CMK (cell line): ENCODE measurements at regions not wholly inside any gene's neighbourhood (a gene's known extent, or its start where the extent isn't known, plus 50 kb on each side); places are given as distances from the start of the nearest gene placed in this dataset.
A peak's percentile ranks its signal among the peaks of the same experiment; 100 is the strongest.
"Not testable (repeated sequence)": the region's sequence is repeated elsewhere in the genome, so short reads cannot be mapped to it uniquely, and the experiment has no call there.

Experiments used
- DNase-seq: peaks from one replicate; pipeline ENCODE4 v3.0.0-alpha.2; 2010; ENCODE audit warnings: low read depth

DNA sequence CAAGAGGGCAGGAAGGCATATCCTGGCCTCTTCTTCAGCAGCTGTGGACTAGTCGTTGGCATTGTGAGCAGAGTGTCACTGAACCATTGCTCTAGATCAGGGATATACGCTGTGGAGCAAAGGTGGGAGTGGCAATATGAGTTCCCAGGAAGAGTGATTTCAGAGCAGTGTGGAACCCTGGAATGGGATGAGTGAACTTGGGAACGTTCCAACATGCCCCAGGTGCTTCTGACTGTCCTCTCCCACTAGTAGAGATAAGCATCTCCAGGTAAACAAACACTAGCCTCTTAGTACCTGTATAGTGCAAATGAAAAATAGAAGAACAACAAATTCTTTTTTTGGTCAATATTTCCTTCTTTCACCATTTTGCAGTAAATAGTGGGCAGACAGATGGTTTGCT, 123.6 kb upstream of the VEPH1 start:
- DNase-seq = no peak

DNA sequence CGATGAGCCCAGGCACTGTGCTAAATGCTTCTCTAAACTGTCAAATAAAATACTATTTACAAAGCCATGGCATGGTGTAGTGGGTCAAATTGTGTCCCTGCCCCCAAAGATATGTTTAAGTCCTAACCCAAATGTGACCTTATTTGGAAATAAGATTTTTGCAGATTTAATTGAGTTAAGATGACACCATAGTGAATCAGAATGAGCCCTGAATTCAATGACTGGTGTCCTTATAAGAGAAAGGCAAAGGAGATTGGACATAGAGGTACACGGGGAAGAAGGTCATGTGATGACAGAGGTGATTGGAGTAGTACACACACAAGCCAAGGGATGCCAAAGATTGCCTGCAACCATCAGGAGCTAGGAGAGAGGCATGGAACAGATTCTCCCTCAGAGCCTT, 121.6 kb upstream of the VEPH1 start:
- no peak for DNase-seq

DNA sequence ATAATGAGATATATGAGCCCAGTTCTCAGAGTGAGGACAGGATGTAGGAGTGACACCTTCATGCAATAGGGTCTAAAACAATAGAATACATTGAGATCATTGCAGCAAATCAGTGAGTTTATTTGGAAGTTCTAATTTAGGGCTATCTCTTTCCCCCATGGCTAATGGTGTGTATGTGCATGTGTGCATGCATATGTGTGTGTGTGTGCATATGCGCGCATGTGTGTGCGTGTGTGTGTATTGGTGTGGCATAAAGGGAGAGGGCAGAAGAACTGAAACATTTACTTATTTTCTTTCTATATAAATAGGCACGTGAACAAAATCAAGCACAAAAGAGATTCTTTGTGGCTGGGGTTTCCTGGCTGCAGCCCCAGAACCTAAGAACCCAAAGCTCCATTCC, 115.7 kb upstream of the VEPH1 start:
- DNase-seq = no peak

GRCh38 chr3:157618075-157618760, 115.0 kb upstream of the VEPH1 start:
- DNase-seq = peak; percentile 12

DNA sequence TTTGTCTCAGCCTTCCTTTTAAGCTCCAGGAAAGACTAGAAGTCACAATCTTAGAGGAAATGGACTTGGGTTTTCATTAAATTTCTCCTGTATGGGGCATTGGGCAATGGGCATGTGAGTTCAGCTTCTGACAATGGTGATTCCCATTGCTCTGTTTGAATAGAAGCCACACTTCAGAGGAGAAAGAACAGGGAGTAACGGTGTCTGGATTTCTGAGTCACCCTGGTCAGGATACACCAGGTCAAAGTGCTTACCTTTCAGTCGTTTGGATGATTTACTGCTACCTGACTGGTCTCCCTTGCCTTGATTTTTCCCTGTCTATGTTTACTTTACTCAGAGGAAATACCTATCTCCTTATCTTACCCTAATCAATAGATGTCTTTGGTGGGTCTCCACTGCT, 111.7 kb upstream of the VEPH1 start:
- DNase-seq = no peak

- DNase-seq = no peak
Observed at GRCh38 chr3:157611536-157612076, 108.4 kb upstream of the VEPH1 start.

GRCh38 chr3:157610876-157611535, 107.8 kb upstream of the VEPH1 start:
- no peak for DNase-seq

DNA sequence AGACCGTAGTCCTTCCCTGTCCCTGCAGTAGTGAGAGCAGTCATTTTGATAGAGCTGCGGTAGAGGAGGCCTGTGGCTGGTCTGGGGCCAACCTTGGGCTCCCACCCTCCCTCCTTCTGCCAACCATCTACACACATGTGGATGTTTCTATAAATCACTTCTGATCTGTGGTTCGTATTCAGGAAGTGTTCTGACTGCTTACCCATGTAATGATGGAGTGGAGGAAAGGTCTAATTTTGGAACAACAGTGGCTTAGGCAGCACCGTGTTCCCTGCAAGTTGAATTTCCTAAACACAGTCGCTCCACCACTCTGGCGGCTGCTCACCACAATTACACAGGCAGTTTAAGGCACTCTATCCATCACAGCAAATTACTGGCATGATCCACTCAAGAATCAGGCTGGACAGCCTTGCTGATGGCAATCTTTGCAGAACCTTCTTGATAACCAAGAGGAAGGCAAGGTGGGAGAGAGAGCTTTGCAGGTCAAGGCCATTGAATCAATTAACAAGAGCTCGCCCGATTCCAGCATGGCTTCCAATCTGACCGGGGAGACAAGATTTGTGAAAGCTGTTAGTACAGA, 104.7 kb upstream of the VEPH1 start:
- DNase-seq = no peak

- DNase-seq = no peak
Observed at GRCh38 chr3:157606852-157607197, 103.6 kb upstream of the VEPH1 start.

- peak; percentile 7 for DNase-seq
Observed at GRCh38 chr3:157606011-157606851, 103.0 kb upstream of the VEPH1 start.

- no peak for DNase-seq
Observed at GRCh38 chr3:157605356-157605755, 102.1 kb upstream of the VEPH1 start.

GRCh38 chr3:157602424-157602823, 99.2 kb upstream of the VEPH1 start:
- no peak for DNase-seq

DNA sequence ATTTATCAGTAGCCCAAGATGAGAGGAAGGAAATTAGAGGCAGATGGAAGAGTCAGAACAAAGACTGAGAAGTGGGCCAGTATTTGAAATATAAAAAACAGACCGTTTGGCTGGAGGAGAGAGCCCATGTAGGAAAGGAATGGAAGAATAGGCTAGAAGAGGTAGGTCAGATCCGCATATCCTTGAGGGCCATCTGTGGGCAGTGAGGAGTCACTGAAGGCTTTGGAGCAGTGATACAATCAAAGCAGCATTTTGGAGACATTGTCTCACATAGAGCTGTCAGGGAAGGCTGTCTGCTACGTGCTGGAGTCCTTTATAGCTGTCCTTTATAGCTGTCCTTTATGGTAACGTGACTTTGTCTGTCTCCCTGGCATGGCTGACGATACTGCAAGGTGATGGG, 92.0 kb upstream of the VEPH1 start:
- DNase-seq = no peak

DNA sequence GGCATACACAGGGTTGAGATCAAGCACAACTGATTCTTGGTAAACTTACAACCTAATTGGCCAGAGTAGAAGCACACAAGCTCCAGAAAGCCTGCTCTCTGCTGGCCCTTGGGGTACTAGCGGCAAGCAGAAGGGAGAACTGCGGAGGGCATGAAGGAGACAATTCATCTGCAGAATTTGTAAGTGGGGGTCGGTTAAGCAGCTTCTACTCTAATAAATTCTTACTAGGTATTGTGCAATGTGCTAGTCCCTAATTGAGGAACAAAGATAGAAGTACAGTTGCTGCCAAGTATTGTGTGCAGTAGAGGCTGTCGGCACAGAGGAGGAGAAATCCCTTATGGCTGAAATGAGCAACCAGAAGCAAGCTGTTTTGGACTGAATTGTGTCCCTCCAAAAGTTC, 91.2 kb upstream of the VEPH1 start:
- DNase-seq = no peak

DNA sequence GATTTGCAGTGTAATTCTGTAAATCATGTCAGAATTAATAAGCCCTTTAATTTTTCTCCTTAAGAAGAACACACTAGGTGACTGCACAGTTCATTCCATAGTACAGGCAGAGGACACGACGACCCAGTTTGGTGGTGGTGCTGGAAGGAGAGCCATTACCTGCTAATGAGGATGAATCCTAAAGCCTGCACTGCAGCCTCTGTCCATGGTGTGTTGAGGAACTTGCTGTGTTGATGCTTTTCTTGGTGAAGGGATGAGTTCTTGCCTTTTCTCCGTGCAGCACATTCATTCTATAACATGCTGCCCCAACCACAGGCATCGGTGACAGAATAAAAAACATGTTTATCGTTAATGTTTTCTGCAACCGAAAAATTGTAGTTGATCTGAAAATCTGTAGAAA, 89.6 kb upstream of the VEPH1 start:
- DNase-seq = no peak

DNA sequence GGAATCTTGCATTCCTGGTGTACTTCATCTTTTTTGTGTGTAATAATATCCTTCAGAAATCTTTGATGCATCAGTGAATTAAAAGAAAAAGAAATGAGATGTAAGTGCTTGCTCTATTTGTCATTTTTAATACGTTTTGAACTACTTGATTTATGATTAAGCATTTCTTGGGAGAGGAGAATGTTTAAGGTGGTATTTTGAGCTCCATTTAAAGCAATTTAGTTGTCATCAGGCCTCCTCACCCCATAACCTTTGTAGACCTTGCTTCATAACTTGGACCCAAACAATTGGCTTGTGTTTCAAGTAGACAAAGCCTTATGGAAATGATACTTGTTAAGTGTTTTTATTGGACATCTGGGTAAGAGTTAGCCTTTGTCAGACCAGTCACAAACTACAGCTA, 87.1 kb upstream of the VEPH1 start:
- no peak for DNase-seq

- DNase-seq = no peak
Observed at GRCh38 chr3:157589211-157589610, 86.0 kb upstream of the VEPH1 start.

DNA sequence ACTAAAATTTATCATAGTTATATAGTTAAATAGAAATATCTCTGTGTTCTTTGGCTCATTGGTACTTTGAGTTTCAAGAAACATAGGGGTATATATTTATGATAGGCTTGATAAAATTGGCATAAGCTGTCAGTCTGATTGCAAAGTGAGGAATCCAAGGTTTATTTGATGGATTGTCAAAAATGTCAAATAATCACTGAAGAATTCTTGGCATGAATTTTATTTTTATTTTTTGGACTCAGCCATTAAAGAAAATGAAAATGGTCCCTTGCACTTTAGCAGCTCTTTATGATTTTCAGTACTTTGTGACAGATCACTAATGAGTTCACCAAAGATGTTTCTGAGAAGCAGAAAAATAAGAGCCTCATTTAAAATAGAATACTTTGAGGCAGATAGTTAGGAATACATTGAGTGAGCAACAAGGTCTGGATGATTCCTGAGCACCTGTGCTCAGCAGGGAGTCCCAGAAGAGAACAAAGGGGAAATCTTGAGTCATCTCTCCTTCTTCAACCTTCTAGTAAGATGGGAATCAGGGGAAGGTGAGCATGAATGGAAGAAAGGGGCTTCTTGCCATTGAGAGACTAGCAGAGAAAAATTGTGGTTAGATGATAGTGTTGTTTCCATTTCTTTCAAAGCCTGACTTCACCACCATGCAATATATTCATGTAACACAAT, 85.3 kb upstream of the VEPH1 start:
- no peak for DNase-seq

DNA sequence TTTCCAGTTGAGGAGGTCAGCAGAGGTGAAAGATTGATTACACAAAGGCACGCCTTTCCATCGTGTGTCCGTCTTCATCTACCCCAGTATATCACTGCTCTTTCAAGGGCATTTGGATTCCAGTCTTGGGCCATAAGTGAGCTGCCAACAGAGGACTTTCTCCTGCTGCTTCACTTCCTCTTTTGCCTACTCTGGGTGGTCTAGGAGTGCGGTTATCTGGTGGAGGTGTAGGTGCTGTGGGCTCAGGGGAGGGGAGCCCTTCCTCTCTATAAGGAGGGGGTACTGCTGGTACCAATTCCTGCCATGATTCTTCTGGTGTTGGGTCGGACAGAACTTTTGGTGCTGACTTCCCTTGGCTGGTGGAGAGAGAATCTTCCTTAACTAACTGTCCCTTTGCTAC, 83.1 kb upstream of the VEPH1 start:
- DNase-seq = no peak

DNA sequence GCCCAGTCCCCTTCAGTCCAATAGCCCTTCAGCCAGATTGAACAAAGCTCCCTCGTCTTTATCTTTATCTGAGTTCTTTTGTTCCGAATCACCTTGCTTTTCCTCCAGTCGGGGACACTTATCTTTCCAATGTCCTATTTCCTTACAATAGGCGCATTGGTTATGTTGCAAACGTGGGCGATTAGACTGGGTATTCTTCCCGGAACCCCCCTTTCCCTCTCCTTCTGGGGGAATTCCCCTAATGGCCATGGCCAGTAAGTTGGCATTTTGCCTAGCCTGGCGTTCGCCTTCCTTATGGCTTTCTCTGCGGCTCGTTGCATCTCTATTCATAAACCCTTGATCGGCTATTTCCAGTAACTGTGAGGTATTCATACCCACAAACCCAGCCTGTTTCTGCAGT, 82.2 kb upstream of the VEPH1 start:
- DNase-seq = no peak

DNA sequence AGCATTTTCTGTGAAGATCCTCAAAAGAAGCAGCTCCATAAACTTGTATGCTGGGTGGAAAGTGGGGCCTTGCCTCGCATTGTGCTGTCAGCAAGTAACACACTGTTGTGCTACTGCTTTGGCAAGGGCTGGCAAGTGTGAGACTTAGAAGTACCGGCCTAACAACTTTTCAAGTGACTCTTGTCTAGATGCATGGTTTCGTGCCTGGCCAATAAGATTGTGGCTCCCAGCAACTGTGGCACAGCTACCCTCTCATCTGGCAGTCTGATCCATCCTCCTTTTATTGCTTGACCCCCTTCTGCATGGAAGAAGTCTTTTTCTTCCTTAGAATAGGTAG, 79.4 kb upstream of the VEPH1 start:
- no peak for DNase-seq

DNA sequence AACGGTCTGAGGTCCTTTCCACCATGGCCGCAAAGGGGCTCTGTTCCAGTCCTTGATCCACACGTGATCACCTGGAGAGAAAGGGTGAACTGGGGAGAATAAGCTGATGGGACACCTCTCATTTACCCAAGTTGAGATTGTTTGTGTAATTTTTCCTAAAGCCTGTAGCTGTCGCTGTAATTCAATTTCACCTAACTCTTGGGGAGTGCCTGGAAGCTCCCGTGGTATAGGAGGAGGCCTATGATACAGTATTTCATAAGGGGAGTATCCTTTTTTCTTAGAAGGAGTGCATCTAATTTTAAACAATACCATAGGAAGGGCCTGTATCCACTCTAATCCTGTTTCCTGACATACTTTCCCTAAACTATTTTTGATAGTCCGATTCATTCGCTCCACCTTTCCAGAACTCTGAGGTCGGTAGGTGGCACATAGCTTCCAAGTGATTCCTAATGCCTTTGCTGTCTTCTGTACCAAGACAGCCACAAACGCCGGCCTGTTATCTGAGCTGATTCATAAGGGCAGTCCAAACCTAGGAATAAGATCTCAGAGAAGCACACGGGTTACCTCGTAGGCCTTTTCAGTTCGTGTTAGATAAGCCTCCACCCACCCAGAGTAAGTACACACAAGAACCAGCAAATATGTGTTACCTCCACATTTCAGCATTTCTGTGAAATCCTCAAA, 78.9 kb upstream of the VEPH1 start:
- not testable (repeated sequence) for DNase-seq
